Tibial nerve (tissue), 4 donors: ENCODE measurements at regions not wholly inside any gene's neighbourhood (a gene's known extent, or its start where the extent isn't known, plus 50 kb on each side); places are given as distances from the start of the nearest gene placed in this dataset.

Source experiments
- DNase-seq, 2 donors: peaks; one replicate each; pipeline ENCODE4 v3.0.0-alpha.2; 2019; ENCODE audit warnings: low spot score in 2 of 2
- H3K27ac ChIP-seq, 4 donors: fragments of 200-600 bp; sonication (generic) in 3 of 4; one replicate each; pipeline ENCODE4 v1.5.1; 2017 to 2019; ENCODE audit warnings: mild to moderate bottlenecking in 1 of 4
- H3K27me3 ChIP-seq, 2 donors: fragments of 200-600 bp; sonication (generic) in 1 of 2; one replicate each; pipeline versions ENCODE4 v1.5.1 to v1.6.0; 2017 to 2019
- H3K36me3 ChIP-seq, 3 donors: fragments of 200-600 bp; sonication (generic); one replicate each; pipeline ENCODE4 v1.5.1; 2018 to 2019
- H3K4me1 ChIP-seq, 4 donors: fragments of 200-600 bp; sonication (generic) in 3 of 4; one replicate each; pipeline ENCODE4 v1.5.1; 2017 to 2019
- H3K4me3 ChIP-seq, 4 donors: fragments of 200-600 bp; sonication (generic) in 3 of 4; one replicate each; pipeline ENCODE4 v1.5.1; 2017 to 2019; ENCODE audit warnings: mild to moderate bottlenecking in 1 of 4, moderate library complexity in 1 of 4
- H3K9me3 ChIP-seq, 4 donors: fragments of 200-600 bp; sonication (generic) in 3 of 4; one replicate each; pipeline ENCODE4 v1.5.1; 2017 to 2019
- EP300 ChIP-seq, 2 donors: sonication (generic); formaldehyde crosslinking; IDR thresholded peaks; one replicate each; pipeline ENCODE4 v1.6.1; 2017; ENCODE audit warnings: antibody characterized with exemption in 2 of 2, mild to moderate bottlenecking in 1 of 2
- POLR2A ChIP-seq, 2 donors: fragments of 450-650 bp; IDR thresholded peaks; one replicate each; pipeline ENCODE4 v1.6.1; 2017; ENCODE audit warnings: antibody characterized with exemption in 2 of 2, mild to moderate bottlenecking in 2 of 2, moderate library complexity in 2 of 2
- WGBS, 2 donors: methylation state at CpG; one replicate each; pipeline ENCODE4 v1.1.5; 2018; 5-methylcytosine and 5-hydroxymethylcytosine counted together
- TF ChIP-seq, protein P1 (sequence below), 5 experiments: fragments of 200-600 bp in 3 of 5; fragments of 450-650 bp in 2 of 5; sonication (generic) in 3 of 5; IDR thresholded peaks; one replicate each; pipeline ENCODE4 v1.5.1; 2016 to 2019; ENCODE audit warnings: antibody characterized with exemption in 5 of 5, mild to moderate bottlenecking in 3 of 5, moderate library complexity in 2 of 5

DNA sequence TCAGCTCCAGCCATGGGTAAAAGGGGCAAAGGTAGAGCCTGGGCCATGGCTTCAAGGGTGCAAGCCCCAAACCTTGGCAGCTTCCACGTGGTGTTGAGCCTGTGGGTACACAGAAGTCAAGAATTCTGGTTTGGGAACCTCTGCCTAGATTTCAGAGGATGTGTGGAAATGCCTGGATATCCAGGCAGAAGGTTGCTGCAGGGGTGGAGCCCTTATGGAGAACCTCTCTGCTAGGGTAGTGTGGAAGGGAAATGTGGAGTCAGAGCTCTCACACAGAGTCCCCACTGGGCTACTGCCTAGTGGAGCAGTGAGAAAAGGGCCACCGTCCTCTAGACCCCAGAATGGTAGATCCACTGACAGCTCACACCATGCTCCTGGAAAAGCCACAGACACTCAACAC lies 117.1 kb downstream of the NREP start:
- WGBS, 2 donors: 75 to 79% methylated on average over 2 of the region's 2 CpGs
- Histone ChIP-seq H3K36me3 (no peaks in the 10 kb centered on the region), H3K4me3 (no peak overlapping the region), H3K4me1 (peaks cover 0 to 12% (median 0%) of the 10 kb centered on the region in 4 donors), H3K27ac (no peak overlapping the region), H3K27me3 (no peaks in the 10 kb centered on the region), H3K9me3 (peaks cover 0 to 25% (median 0%) of the 10 kb centered on the region in 4 donors)
- TF ChIP-seq, protein P1, sequence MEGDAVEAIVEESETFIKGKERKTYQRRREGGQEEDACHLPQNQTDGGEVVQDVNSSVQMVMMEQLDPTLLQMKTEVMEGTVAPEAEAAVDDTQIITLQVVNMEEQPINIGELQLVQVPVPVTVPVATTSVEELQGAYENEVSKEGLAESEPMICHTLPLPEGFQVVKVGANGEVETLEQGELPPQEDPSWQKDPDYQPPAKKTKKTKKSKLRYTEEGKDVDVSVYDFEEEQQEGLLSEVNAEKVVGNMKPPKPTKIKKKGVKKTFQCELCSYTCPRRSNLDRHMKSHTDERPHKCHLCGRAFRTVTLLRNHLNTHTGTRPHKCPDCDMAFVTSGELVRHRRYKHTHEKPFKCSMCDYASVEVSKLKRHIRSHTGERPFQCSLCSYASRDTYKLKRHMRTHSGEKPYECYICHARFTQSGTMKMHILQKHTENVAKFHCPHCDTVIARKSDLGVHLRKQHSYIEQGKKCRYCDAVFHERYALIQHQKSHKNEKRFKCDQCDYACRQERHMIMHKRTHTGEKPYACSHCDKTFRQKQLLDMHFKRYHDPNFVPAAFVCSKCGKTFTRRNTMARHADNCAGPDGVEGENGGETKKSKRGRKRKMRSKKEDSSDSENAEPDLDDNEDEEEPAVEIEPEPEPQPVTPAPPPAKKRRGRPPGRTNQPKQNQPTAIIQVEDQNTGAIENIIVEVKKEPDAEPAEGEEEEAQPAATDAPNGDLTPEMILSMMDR (IDR thresholded peaks at IDR 0.05): no peak
- TF ChIP-seq EP300 (IDR thresholded peaks at IDR 0.05): no peak
- TF ChIP-seq POLR2A (IDR thresholded peaks at IDR 0.05): no peak
- DNase-seq: no peak

DNA sequence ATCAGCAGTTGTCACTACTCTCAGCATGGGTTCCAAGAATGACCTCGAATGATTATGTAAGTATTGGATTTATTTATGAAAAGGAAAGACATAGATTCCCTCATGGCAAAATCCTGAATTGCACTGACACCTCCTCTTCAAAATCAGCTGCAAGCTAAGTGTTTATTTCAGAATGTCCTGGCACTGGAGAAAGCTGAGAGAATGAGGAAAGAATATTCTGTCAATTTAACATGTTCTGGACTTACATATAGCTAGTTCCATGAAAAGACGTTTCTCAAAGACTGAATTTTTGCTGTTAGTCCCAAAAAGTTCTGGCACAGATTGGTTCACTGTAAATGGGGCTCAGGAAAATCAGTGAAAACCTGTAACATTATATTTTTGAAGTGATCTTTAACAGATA lies 120.3 kb downstream of the NREP start:
- Histone ChIP-seq H3K4me1 (peaks cover 0 to 12% (median 0%) of the 10 kb centered on the region in 4 donors), H3K27me3 (no peaks in the 10 kb centered on the region), H3K36me3 (no peaks in the 10 kb centered on the region), H3K4me3 (no peak overlapping the region), H3K27ac (no peak overlapping the region), H3K9me3 (peaks cover 0 to 25% (median 0%) of the 10 kb centered on the region in 4 donors)
- no peak for DNase-seq
- 76 to 88% methylated on average over 2 of the region's 2 CpGs for WGBS, 2 donors
- TF ChIP-seq EP300 (IDR thresholded peaks at IDR 0.05) (no peak), POLR2A (IDR thresholded peaks at IDR 0.05) (no peak)
- TF ChIP-seq, protein P1 (IDR thresholded peaks at IDR 0.05): no peak

DNA sequence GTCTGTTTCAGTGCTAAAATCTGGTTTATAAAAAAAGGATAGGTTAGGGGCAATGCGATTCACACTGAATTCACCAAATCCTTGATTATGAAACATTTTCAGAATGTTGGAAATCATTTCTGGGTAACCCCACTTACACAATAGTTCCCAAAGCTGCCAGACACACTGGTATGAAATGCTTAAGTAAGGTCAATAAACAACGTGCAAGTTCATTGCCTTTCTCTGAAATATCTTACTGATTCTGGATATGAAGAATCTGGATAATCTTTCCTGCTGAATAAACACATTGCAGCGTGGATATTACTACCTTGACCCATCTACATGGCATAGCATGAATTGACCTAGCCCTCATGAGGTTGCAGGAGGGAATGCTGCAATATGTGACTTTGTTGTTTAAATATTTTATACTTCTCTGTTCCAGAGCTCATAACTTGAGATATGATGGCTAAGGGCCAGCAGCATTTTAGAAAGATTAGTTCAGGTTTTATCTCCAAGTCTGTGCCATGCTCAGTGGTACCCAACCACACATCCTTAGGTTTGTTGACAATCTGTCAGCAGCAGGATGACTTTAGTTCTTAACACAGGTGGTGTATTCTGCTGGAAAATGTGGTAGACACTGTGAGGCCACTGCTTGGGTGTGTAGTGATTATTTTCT lies 121.0 kb downstream of the NREP start:
- WGBS, 2 donors: 41 to 48% methylated on average over 3 of the region's 3 CpGs
- TF ChIP-seq EP300 (IDR thresholded peaks at IDR 0.05): peak in 1 of 2 donors; percentile 23
- TF ChIP-seq POLR2A (IDR thresholded peaks at IDR 0.05): no peak
- TF ChIP-seq, protein P1 (IDR thresholded peaks at IDR 0.05): no peak
- DNase-seq: no peak
- Histone ChIP-seq H3K4me3 (no peak overlapping the region), H3K27me3 (no peaks in the 10 kb centered on the region), H3K27ac (no peak overlapping the region), H3K4me1 (peaks cover 0 to 12% (median 0%) of the 10 kb centered on the region in 4 donors), H3K9me3 (peaks cover 0 to 25% (median 0%) of the 10 kb centered on the region in 4 donors), H3K36me3 (no peaks in the 10 kb centered on the region)

DNA sequence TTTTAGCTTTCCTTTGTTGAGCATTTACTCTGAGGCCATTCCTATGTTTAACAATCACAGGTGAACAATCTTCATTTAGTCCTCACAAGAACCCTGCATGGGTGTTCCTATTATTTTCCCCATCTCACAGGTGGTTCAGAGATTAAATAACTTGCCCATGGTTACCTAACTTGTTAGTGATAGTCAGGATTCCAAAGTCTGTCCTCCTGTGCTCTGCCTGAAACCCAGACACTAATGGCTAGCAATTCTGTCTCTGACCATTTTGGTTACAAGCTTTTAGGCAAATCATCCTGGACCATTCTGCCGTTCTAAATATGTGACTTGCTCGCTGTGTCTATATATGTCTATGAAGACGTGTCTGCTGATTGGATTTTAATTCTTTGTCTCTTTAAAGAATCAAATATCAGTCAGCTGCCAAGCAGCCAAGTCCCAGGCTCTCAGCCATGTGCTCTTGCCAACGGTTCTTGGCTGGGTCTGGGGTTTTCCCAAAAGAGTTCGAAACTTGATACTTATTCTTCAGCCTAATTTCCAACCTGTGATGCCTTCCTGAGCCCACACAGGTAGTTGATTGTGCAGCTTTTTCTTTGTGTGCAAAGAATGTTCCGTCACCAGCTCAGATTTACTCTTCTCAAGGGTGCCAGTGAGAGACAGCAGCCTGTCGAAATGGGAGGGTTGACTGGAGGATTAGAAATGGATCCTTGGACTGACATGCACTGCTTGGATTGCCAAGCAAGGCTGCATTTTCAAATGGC lies 121.7 kb downstream of the NREP start:
- no peak overlapping the region for H3K27ac ChIP-seq
- WGBS, 2 donors: 34 to 36% methylated on average over 7 of the region's 7 CpGs

More for the DNA sequence above, 121.7 kb downstream of the NREP start:
- no peak for DNase-seq
- Histone ChIP-seq H3K4me1 (peaks cover 0 to 12% (median 0%) of the 10 kb centered on the region in 4 donors), H3K9me3 (peaks cover 0 to 24% (median 0%) of the 10 kb centered on the region in 4 donors), H3K36me3 (no peaks in the 10 kb centered on the region), H3K27me3 (no peaks in the 10 kb centered on the region), H3K4me3 (no peak overlapping the region)
- TF ChIP-seq POLR2A (IDR thresholded peaks at IDR 0.05): no peak
- TF ChIP-seq, protein P1 (IDR thresholded peaks at IDR 0.05): no peak
- TF ChIP-seq EP300 (IDR thresholded peaks at IDR 0.05): no peak
